Liver (tissue), 8 donors: ENCODE measurements at regions not wholly inside any gene's neighbourhood (a gene's known extent, or its start where the extent isn't known, plus 50 kb on each side); places are given as distances from the start of the nearest gene placed in this dataset.

ENCODE experiments used
- DNase-seq: peaks from one replicate; pipeline ENCODE4 v3.0.0-alpha.2; 2017; ENCODE audit warnings: low spot score
- H3K27ac ChIP-seq, 2 donors: one replicate each; pipeline ENCODE4 v1.7.0; 2013; ENCODE audit warnings: inconsistent platforms in 2 of 2, low read length in 2 of 2, control low read depth in 1 of 2, low read depth in 1 of 2, mild to moderate bottlenecking in 1 of 2
- H3K27me3 ChIP-seq, 4 donors: one replicate each; pipeline versions ENCODE4 v1.6.1 to v1.7.0; 2013; ENCODE audit warnings: low read length in 3 of 4, inconsistent platforms in 1 of 4, mild to moderate bottlenecking in 1 of 4, moderate library complexity in 1 of 4; ENCODE audit not compliant: control insufficient read depth in 4 of 4, insufficient read depth in 4 of 4
- H3K36me3 ChIP-seq, 4 donors: one replicate each; pipeline versions ENCODE4 v1.6.1 to v1.7.0; 2013; ENCODE audit warnings: low read length in 3 of 4, mild to moderate bottlenecking in 3 of 4, low read depth in 1 of 4, moderate library complexity in 1 of 4; ENCODE audit not compliant: control insufficient read depth in 4 of 4, insufficient read depth in 3 of 4
- H3K4me1 ChIP-seq, 4 donors: one replicate each; pipeline versions ENCODE4 v1.6.1 to v1.7.0; 2013; ENCODE audit warnings: low read length in 3 of 4, mild to moderate bottlenecking in 3 of 4, moderate library complexity in 1 of 4; ENCODE audit not compliant: control insufficient read depth in 4 of 4, insufficient read depth in 4 of 4
- H3K4me3 ChIP-seq, 3 donors: one replicate each; pipeline versions ENCODE4 v1.6.1 to v1.7.0; 2013; ENCODE audit warnings: low read length in 3 of 3, control low read depth in 1 of 3, low read depth in 1 of 3, mild to moderate bottlenecking in 1 of 3
- H3K9ac ChIP-seq, 2 donors: one replicate each; pipeline ENCODE4 v1.7.0; 2013; ENCODE audit warnings: low read length in 2 of 2, mild to moderate bottlenecking in 2 of 2, moderate library complexity in 2 of 2, control low read depth in 1 of 2, low read depth in 1 of 2
- H3K9me3 ChIP-seq, 4 donors: one replicate each; pipeline versions ENCODE4 v1.6.1 to v1.7.0; 2013; ENCODE audit warnings: low read length in 3 of 4; ENCODE audit not compliant: control insufficient read depth in 4 of 4
- EGR1 ChIP-seq, 2 donors: IDR thresholded peaks; 2 replicates each; pipeline ENCODE4 v1.6.1; 2016 to 2018; ENCODE audit warnings: antibody characterized with exemption in 2 of 2, low read depth in 2 of 2
- FOXA1 ChIP-seq: IDR thresholded peaks from 2 replicates; pipeline ENCODE4 v1.6.1; 2016; ENCODE audit warnings: antibody characterized with exemption
- FOXA2 ChIP-seq: IDR thresholded peaks from 2 replicates; pipeline ENCODE4 v1.6.1; 2016; ENCODE audit warnings: antibody characterized with exemption
- GABPA ChIP-seq, 2 donors: IDR thresholded peaks in 1 of 2; conservative IDR thresholded peaks in 1 of 2; 2 replicates each; pipeline ENCODE4 v1.6.1; 2016; ENCODE audit warnings: antibody characterized with exemption in 2 of 2, mild to moderate bottlenecking in 1 of 2, moderate library complexity in 1 of 2
- HNF4A ChIP-seq, 2 donors: conservative IDR thresholded peaks; 2 replicates each; pipeline ENCODE4 v1.6.1; 2016; ENCODE audit warnings: antibody characterized with exemption in 2 of 2, mild to moderate bottlenecking in 2 of 2
- HNF4G ChIP-seq: IDR thresholded peaks from 2 replicates; pipeline ENCODE4 v1.6.1; 2016; ENCODE audit warnings: antibody characterized with exemption
- JUND ChIP-seq, 2 donors: IDR thresholded peaks; 2 replicates each; pipeline ENCODE4 v1.6.1; 2016; ENCODE audit warnings: antibody characterized with exemption in 2 of 2
- NR2F2 ChIP-seq: IDR thresholded peaks from 2 replicates; pipeline ENCODE4 v1.6.1; 2016; ENCODE audit warnings: antibody characterized with exemption
- RAD21 ChIP-seq, 2 donors: IDR thresholded peaks; 2 replicates each; pipeline ENCODE4 v1.6.1; 2016; ENCODE audit warnings: antibody characterized with exemption in 2 of 2, mild to moderate bottlenecking in 2 of 2
- RXRA ChIP-seq, 2 donors: IDR thresholded peaks; 2 replicates each; pipeline ENCODE4 v1.6.1; 2017 to 2018; ENCODE audit warnings: antibody characterized with exemption in 2 of 2, mild to moderate bottlenecking in 1 of 2
- SP1 ChIP-seq: IDR thresholded peaks from 2 replicates; pipeline ENCODE4 v1.6.1; 2018; ENCODE audit warnings: antibody characterized with exemption, mild to moderate bottlenecking
- TAF1 ChIP-seq: conservative IDR thresholded peaks from 2 replicates; pipeline ENCODE4 v1.6.1; 2016; ENCODE audit warnings: antibody characterized with exemption, mild to moderate bottlenecking
- YY1 ChIP-seq: IDR thresholded peaks from 2 replicates; pipeline ENCODE4 v1.6.1; 2016; ENCODE audit warnings: antibody characterized with exemption, mild to moderate bottlenecking
- WGBS: extraction: QIAGEN DNeasy Blood & Tissue Kit; methylation state at CpG from one replicate; pipeline ENCODE4 v1.1.7; 2013; 5-methylcytosine and 5-hydroxymethylcytosine counted together
- TF ChIP-seq, protein P1 (sequence below): IDR thresholded peaks from 2 replicates; pipeline ENCODE4 v1.6.1; 2016; ENCODE audit warnings: antibody characterized with exemption, mild to moderate bottlenecking
- TF ChIP-seq, protein P2 (sequence below): IDR thresholded peaks from 2 replicates; pipeline ENCODE4 v1.6.1; 2016; ENCODE audit warnings: antibody characterized with exemption
- TF ChIP-seq, protein P3 (sequence below): fragments of 150-350 bp; IDR thresholded peaks from 2 replicates; pipeline ENCODE4 v1.5.1; 2017; ENCODE audit warnings: improper control_type of control experiment, low read depth, low read length; ENCODE audit not compliant: missing input control
- TF ChIP-seq, protein P4 (sequence below): IDR thresholded peaks from 2 replicates; pipeline ENCODE4 v1.6.1; 2016; ENCODE audit warnings: antibody characterized with exemption
- TF ChIP-seq, protein P5 (sequence below): IDR thresholded peaks from 2 replicates; pipeline ENCODE4 v1.6.1; 2016; ENCODE audit warnings: antibody characterized with exemption
- donor health status: healthy.
- donor health status: healthy.
- donor health status: healthy.
- donor health status: healthy.
- donor health status: healthy.

DNA sequence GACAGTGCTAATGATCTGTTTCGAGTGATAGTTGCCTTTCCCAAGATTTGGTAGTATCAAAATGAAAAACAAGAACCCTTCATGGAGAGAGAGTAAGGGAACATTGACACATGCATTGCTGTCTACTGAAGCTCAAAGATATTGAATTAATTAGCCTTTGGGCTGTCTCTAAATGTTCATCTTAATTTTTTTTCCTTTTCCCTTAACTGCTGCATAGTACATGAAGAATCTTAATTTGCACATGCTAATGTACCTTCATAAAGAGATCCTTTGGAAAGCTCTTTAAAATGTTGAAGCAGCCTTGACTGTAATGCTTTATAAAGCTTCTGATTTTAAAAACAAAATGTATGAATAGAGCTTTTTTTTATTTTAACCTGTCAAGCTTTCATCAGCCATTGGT lies 452.2 kb downstream of the TUSC7 start:
- H3K4me3 ChIP-seq: no peak overlapping the region

DNA sequence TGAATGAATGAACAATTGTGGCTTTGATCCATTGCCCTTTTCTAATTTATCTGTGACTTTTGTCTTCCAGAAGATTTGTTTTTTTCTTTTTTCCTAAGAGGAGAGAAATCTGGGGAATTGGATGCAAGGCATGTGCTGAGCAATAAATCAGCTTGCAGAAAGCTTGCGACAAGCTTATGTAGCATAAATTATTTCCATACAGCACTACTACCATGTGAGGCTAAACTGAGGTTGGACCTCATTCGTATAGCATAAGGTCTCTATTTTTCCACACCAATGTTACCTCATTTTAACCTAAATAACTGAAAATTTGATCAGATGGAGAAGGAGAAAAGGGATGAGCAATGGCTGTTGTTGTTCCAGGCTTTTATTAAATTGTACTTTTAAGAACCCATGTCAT lies 455.6 kb downstream of the TUSC7 start:
- Histone ChIP-seq H3K9ac (no peak overlapping the region), H3K36me3 (no peaks in the 10 kb centered on the region), H3K27me3 (no peaks in the 10 kb centered on the region), H3K9me3 (no peaks in the 10 kb centered on the region), H3K4me3 (no peak overlapping the region), H3K27ac (no peak overlapping the region), H3K4me1 (no peaks in the 10 kb centered on the region)
- WGBS: 81% methylated on average over 2 of the region's 2 CpGs
- no peak for DNase-seq
- TF ChIP-seq JUND (IDR thresholded peaks at IDR 0.05) (no peak), RXRA (IDR thresholded peaks at IDR 0.05) (no peak), YY1 (no peak), FOXA1 (no peak), HNF4G (no peak), EGR1 (IDR thresholded peaks at IDR 0.05; ENCODE audit: low read depth in 2 of 2) (no peak), HNF4A (conservative IDR thresholded peaks at IDR 0.05) (no peak), SP1 (no peak)
- TF ChIP-seq, protein P1, sequence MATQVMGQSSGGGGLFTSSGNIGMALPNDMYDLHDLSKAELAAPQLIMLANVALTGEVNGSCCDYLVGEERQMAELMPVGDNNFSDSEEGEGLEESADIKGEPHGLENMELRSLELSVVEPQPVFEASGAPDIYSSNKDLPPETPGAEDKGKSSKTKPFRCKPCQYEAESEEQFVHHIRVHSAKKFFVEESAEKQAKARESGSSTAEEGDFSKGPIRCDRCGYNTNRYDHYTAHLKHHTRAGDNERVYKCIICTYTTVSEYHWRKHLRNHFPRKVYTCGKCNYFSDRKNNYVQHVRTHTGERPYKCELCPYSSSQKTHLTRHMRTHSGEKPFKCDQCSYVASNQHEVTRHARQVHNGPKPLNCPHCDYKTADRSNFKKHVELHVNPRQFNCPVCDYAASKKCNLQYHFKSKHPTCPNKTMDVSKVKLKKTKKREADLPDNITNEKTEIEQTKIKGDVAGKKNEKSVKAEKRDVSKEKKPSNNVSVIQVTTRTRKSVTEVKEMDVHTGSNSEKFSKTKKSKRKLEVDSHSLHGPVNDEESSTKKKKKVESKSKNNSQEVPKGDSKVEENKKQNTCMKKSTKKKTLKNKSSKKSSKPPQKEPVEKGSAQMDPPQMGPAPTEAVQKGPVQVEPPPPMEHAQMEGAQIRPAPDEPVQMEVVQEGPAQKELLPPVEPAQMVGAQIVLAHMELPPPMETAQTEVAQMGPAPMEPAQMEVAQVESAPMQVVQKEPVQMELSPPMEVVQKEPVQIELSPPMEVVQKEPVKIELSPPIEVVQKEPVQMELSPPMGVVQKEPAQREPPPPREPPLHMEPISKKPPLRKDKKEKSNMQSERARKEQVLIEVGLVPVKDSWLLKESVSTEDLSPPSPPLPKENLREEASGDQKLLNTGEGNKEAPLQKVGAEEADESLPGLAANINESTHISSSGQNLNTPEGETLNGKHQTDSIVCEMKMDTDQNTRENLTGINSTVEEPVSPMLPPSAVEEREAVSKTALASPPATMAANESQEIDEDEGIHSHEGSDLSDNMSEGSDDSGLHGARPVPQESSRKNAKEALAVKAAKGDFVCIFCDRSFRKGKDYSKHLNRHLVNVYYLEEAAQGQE: no peak
- TF ChIP-seq, protein P2, sequence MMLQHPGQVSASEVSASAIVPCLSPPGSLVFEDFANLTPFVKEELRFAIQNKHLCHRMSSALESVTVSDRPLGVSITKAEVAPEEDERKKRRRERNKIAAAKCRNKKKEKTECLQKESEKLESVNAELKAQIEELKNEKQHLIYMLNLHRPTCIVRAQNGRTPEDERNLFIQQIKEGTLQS: no peak

More for the DNA sequence above, 452.2 kb downstream of the TUSC7 start:
- WGBS: 97% methylated on average over 1 of the region's 1 CpG
- Histone ChIP-seq H3K9ac (no peak overlapping the region), H3K27me3 (no peaks in the 10 kb centered on the region), H3K4me1 (no peaks in the 10 kb centered on the region), H3K36me3 (no peaks in the 10 kb centered on the region), H3K9me3 (no peaks in the 10 kb centered on the region), H3K27ac (no peak overlapping the region)
- TF ChIP-seq, protein P3, sequence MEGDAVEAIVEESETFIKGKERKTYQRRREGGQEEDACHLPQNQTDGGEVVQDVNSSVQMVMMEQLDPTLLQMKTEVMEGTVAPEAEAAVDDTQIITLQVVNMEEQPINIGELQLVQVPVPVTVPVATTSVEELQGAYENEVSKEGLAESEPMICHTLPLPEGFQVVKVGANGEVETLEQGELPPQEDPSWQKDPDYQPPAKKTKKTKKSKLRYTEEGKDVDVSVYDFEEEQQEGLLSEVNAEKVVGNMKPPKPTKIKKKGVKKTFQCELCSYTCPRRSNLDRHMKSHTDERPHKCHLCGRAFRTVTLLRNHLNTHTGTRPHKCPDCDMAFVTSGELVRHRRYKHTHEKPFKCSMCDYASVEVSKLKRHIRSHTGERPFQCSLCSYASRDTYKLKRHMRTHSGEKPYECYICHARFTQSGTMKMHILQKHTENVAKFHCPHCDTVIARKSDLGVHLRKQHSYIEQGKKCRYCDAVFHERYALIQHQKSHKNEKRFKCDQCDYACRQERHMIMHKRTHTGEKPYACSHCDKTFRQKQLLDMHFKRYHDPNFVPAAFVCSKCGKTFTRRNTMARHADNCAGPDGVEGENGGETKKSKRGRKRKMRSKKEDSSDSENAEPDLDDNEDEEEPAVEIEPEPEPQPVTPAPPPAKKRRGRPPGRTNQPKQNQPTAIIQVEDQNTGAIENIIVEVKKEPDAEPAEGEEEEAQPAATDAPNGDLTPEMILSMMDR: no peak
- TF ChIP-seq FOXA1: no peak
- no peak for TF ChIP-seq JUND (IDR thresholded peaks at IDR 0.05)
- TF ChIP-seq, protein P4, sequence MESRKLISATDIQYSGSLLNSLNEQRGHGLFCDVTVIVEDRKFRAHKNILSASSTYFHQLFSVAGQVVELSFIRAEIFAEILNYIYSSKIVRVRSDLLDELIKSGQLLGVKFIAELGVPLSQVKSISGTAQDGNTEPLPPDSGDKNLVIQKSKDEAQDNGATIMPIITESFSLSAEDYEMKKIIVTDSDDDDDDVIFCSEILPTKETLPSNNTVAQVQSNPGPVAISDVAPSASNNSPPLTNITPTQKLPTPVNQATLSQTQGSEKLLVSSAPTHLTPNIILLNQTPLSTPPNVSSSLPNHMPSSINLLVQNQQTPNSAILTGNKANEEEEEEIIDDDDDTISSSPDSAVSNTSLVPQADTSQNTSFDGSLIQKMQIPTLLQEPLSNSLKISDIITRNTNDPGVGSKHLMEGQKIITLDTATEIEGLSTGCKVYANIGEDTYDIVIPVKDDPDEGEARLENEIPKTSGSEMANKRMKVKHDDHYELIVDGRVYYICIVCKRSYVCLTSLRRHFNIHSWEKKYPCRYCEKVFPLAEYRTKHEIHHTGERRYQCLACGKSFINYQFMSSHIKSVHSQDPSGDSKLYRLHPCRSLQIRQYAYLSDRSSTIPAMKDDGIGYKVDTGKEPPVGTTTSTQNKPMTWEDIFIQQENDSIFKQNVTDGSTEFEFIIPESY: no peak
- TF ChIP-seq TAF1: no peak
- no peak for TF ChIP-seq NR2F2
- TF ChIP-seq YY1: no peak
- no peak for TF ChIP-seq RXRA (IDR thresholded peaks at IDR 0.05)
- no peak for TF ChIP-seq HNF4G
- TF ChIP-seq HNF4A (conservative IDR thresholded peaks at IDR 0.05): no peak
- TF ChIP-seq, protein P2: no peak
- TF ChIP-seq, protein P1: no peak
- TF ChIP-seq FOXA2: no peak
- no peak for TF ChIP-seq EGR1 (IDR thresholded peaks at IDR 0.05; ENCODE audit: low read depth in 2 of 2)
- no peak for TF ChIP-seq GABPA (IDR thresholded peaks at IDR 0.05 in 1 of 2, conservative IDR thresholded peaks at IDR 0.05 in 1 of 2)
- TF ChIP-seq, protein P5, sequence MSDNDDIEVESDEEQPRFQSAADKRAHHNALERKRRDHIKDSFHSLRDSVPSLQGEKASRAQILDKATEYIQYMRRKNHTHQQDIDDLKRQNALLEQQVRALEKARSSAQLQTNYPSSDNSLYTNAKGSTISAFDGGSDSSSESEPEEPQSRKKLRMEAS: no peak
- no peak for TF ChIP-seq SP1
- TF ChIP-seq RAD21 (IDR thresholded peaks at IDR 0.05): no peak
- DNase-seq: no peak
